ENCODE measurements at regions not wholly inside any gene's neighbourhood (a gene's known extent, or its start where the extent isn't known, plus 50 kb on each side); places are given as distances from the start of the nearest gene placed in this dataset.

DNA sequence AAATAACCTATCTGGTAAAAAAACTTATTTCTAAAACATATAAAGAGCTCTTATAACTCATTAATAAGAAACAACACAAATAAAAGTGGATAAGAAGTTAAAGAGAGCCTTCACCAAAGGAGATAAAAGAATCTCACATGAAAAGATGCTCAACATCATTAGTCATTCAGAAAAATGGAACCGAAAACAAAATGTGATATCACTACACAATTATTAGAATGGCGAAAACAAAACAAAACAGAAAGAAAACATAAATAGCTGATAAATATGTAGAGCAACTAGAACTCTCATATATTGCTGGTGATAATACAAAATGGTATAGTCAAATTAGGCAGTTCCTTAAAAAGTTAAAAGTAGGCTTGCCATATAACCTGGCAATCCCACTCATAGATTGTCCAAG lies 1109.3 kb downstream of the PLA2G4A start:
- TF ChIP-seq POLR2A (IDR thresholded peaks at IDR 0.05; ENCODE audit: low read depth, low read length), result no peak
- TF ChIP-seq POLR2AphosphoS5 (IDR thresholded peaks at IDR 0.05; ENCODE audit: low read depth, low read length), result no peak
- no peak for TF ChIP-seq TAF1 (IDR thresholded peaks at IDR 0.05; ENCODE audit: borderline replicate concordance, low read depth, low read length)

Measured in GM12892 (cell line).